HepG2 (cell line): ENCODE measurements at regions not wholly inside any gene's neighbourhood (a gene's known extent, or its start where the extent isn't known, plus 50 kb on each side); places are given as distances from the start of the nearest gene placed in this dataset.

Experiments
- ATAC-seq: fragments of 200-7000 bp; cut with Tn5 transposase; 3 replicates; pipeline ENCODE4 v1.9.1; 2020; ENCODE audit warnings: mild to moderate bottlenecking, moderate library complexity
- BruUV-seq: library from RNA; stranded (reverse); fragments of 400-500 nt; replicated peaks from 2 replicates; lab custom pipeline; 2021; lab: Mats Ljungman, UMichigan
- CTCF ChIA-PET: fragments of 300-600 bp; formaldehyde crosslinking; extraction: SDS; loops from one replicate; lab custom pipeline; 2021; ENCODE audit warnings: low total read pairs, inconsistent platforms, low intra/inter-chr PET ratio; lab: Yijun Ruan, JAX
- POLR2A ChIA-PET: fragments of 350-600 bp; sonication (Branson Sonifier 250); formaldehyde crosslinking; loops from one replicate; lab custom pipeline; 2020; ENCODE audit warnings: antibody characterized with exemption, inconsistent platforms; lab: Yijun Ruan, JAX
- DNase-seq: peaks from one replicate; pipeline ENCODE4 v3.0.0-alpha.2; 2015; ENCODE audit warnings: low spot score
- FAIRE-seq: peaks from 3 replicates; lab custom pipeline; 2011; peaks lifted over from hg19 to GRCh38; lab: Jason Lieb, UNC
- H2AFZ ChIP-seq: one replicate; pipeline ENCODE4 v1.6.1; 2011; ENCODE audit warnings: low read length, inconsistent platforms
- H3K27ac ChIP-seq: fragments of 300-600 bp; 3 replicates; pipeline ENCODE4 v1.8.0; 2011; ENCODE audit warnings: mixed run types, mild to moderate bottlenecking, mixed read lengths, low read length, inconsistent platforms; ENCODE audit not compliant: insufficient read depth; ENCODE audit errors: extremely low read length
- H3K27me3 ChIP-seq, 2 experiments: fragments of 200-600 bp in 1 of 2; 2 replicates in 1 of 2; 3 replicates in 1 of 2; pipeline versions ENCODE4 v1.6.0 to v1.8.0; 2011; ENCODE audit warnings: low read length in 2 of 2, mild to moderate bottlenecking in 2 of 2, moderate library complexity in 2 of 2, inconsistent platforms in 1 of 2; ENCODE audit not compliant: insufficient read depth in 2 of 2, control insufficient read depth in 1 of 2
- H3K36me3 ChIP-seq, 2 experiments: fragments of 200-600 bp in 1 of 2; replicated peaks in 1 of 2; 2 replicates in 1 of 2; 3 replicates in 1 of 2; pipeline versions ENCODE4 v1.5.1 to v1.8.0; 2011; ENCODE audit warnings: low read length in 2 of 2, inconsistent platforms in 1 of 2; ENCODE audit not compliant: insufficient read depth in 2 of 2, control insufficient read depth in 1 of 2
- H3K4me1 ChIP-seq: 2 replicates; pipeline ENCODE4 v1.5.1; 2012; ENCODE audit warnings: low read length, inconsistent platforms; ENCODE audit not compliant: insufficient read depth
- H3K4me2 ChIP-seq: 2 replicates; pipeline ENCODE4 v1.6.0; 2011; ENCODE audit warnings: low read depth, low read length, inconsistent platforms
- H3K4me3 ChIP-seq, 3 experiments: fragments of 200-600 bp in 1 of 3; sonication (generic), shearing (Covaris generic) in 1 of 3; replicated peaks in 1 of 3; 2 replicates each; pipeline ENCODE4 v1.5.1; 2011 to 2016; ENCODE audit warnings: low read length in 3 of 3, inconsistent platforms in 2 of 3, low read depth in 2 of 3, mild to moderate bottlenecking in 2 of 3, control low read depth in 1 of 3, mixed read lengths in 1 of 3; ENCODE audit not compliant: insufficient read depth in 1 of 3
- H3K79me2 ChIP-seq: one replicate; pipeline ENCODE4 v1.6.1; 2011; ENCODE audit warnings: low read length, inconsistent platforms; ENCODE audit not compliant: insufficient read depth
- H3K9ac ChIP-seq: 2 replicates; pipeline ENCODE4 v1.6.0; 2011; ENCODE audit warnings: mild to moderate bottlenecking, low read depth, low read length, inconsistent platforms; ENCODE audit not compliant: insufficient read depth
- H3K9me3 ChIP-seq: 2 replicates; pipeline ENCODE4 v1.5.1; 2012; ENCODE audit warnings: mild to moderate bottlenecking, low read length
- H4K20me1 ChIP-seq: 2 replicates; pipeline ENCODE4 v1.6.0; 2011; ENCODE audit warnings: inconsistent platforms, mild to moderate bottlenecking, low read length, moderate library complexity; ENCODE audit not compliant: insufficient read depth
- HOXA5 ChIP-seq: sonication (generic); formaldehyde crosslinking; IDR thresholded peaks from 2 replicates; pipeline ENCODE4 v1.4.0; 2020; ENCODE audit warnings: missing genetic modification reagents
- MTERF4 ChIP-seq: sonication (generic); formaldehyde crosslinking; IDR thresholded peaks from 2 replicates; pipeline ENCODE4 v1.8.0; 2023; ENCODE audit warnings: mild to moderate bottlenecking, missing genetic modification reagents
- PAX8 ChIP-seq: sonication (generic); formaldehyde crosslinking; IDR thresholded peaks from 2 replicates; pipeline ENCODE4 v1.8.0; 2022; ENCODE audit warnings: mild to moderate bottlenecking, missing genetic modification reagents, borderline replicate concordance
- PHF20 ChIP-seq: sonication (generic); formaldehyde crosslinking; IDR thresholded peaks from 2 replicates; pipeline ENCODE4 v1.5.0; 2020; ENCODE audit warnings: mild to moderate bottlenecking, missing genetic modification reagents
- TEF ChIP-seq: sonication (generic); formaldehyde crosslinking; IDR thresholded peaks from 2 replicates; pipeline ENCODE4 v1.5.0; 2020; ENCODE audit warnings: missing genetic modification reagents
- TRIM22 ChIP-seq: fragments of 450-650 bp; IDR thresholded peaks from 2 replicates; pipeline ENCODE4 v1.6.1; 2017
- U2AF2 ChIP-seq: fragments of 200-400 bp; formaldehyde crosslinking; IDR thresholded peaks from 2 replicates; pipeline ENCODE4 v1.6.1; 2017; ENCODE audit warnings: low read depth, mild to moderate bottlenecking, low read length
- ZGPAT ChIP-seq: IDR thresholded peaks from 2 replicates; pipeline ENCODE4 v1.6.1; 2016; ENCODE audit warnings: mild to moderate bottlenecking
- ZNF225 ChIP-seq: sonication (generic); formaldehyde crosslinking; IDR thresholded peaks from 2 replicates; pipeline ENCODE4 v1.4.0; 2020; ENCODE audit warnings: mild to moderate bottlenecking, missing genetic modification reagents
- ZNF235 ChIP-seq: sonication (generic); formaldehyde crosslinking; IDR thresholded peaks from 2 replicates; pipeline ENCODE4 v1.8.1; 2023; ENCODE audit warnings: mild to moderate bottlenecking, missing genetic modification reagents, borderline replicate concordance
- ZNF468 ChIP-seq: sonication (generic); formaldehyde crosslinking; IDR thresholded peaks from 2 replicates; pipeline ENCODE4 v1.8.0; 2022; ENCODE audit warnings: mild to moderate bottlenecking, moderate library complexity, missing genetic modification reagents
- WGBS: methylation state at CpG from one replicate; pipeline ENCODE4 v1.1.6; 2017; ENCODE audit warnings: low lambda C conversion rate; 5-methylcytosine and 5-hydroxymethylcytosine counted together
- in situ Hi-C: cut with HindIII; loops from 2 replicates; pipeline ENCODE4 v1.10.0; 2017; ENCODE audit warnings: low pct_unique_long_range_greater_than_20kb; ENCODE audit not compliant: extremely low pct_ligation_motif_present
- intact Hi-C: fragments of 100-400 bp; cut with micrococcal nuclease; formaldehyde crosslinking; loops from one replicate; pipeline ENCODE4 v1.10.0; 2022; ENCODE audit not compliant: unreplicated experiment
- TF ChIP-seq, protein P1 (sequence below): sonication (generic); formaldehyde crosslinking; IDR thresholded peaks from 2 replicates; pipeline ENCODE4 v1.4.0; 2020; ENCODE audit warnings: missing genetic modification reagents; ENCODE audit errors: not compliant biosample characterization
- TF ChIP-seq, protein P2 (sequence below): sonication (generic); formaldehyde crosslinking; IDR thresholded peaks from 2 replicates; pipeline ENCODE4 v1.8.0; 2022; ENCODE audit warnings: low read depth, missing genetic modification reagents
- TF ChIP-seq, protein P3 (sequence below): sonication (generic); formaldehyde crosslinking; IDR thresholded peaks from 2 replicates; pipeline ENCODE4 v1.8.1; 2022; ENCODE audit warnings: low read depth, mild to moderate bottlenecking, missing genetic modification reagents

DNA sequence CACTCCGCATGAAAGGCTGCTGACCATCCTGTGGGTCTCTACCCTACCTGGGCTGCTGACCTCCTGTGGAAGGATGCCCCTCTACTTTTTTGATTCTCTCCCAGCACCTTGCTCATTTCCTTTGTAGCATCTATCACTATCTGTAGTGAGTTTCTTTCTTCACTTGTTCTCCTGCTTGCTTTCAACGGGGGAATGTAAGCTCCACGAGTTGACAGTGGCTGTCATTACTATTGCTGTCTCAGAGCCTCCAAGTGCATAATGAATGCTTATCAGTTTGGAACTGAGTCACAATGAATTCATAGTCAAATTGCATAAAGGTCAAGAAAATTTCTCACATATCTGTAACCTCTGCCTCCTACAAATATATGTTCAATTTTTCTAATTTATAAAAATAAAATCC is 477.7 kb downstream of the PLCL1 start (continued):
- TF ChIP-seq ZNF235 (CRISPR knock-in tag) = no peak
- TF ChIP-seq MTERF4 (CRISPR knock-in tag) = no peak
- no peak for TF ChIP-seq HOXA5

- FAIRE-seq = no peak
- in situ Hi-C loops (no loop called here), intact Hi-C loops (no loop called here)
- ATAC-seq = no peak
- Histone ChIP-seq H2AFZ (no peak overlapping the region), H3K9me3 (no peaks in the 10 kb centered on the region), H3K79me2 (no peaks in the 10 kb centered on the region), H3K4me1 (no peaks in the 10 kb centered on the region), H3K36me3 (no peaks in the 10 kb centered on the region), H3K27me3 (no peaks in the 10 kb centered on the region), H3K27ac (no peak overlapping the region), H4K20me1 (no peaks in the 10 kb centered on the region), H3K9ac (no peak overlapping the region), H3K4me2 (no peak overlapping the region), H3K4me3 (no peak overlapping the region)
- TF ChIP-seq, protein P1, sequence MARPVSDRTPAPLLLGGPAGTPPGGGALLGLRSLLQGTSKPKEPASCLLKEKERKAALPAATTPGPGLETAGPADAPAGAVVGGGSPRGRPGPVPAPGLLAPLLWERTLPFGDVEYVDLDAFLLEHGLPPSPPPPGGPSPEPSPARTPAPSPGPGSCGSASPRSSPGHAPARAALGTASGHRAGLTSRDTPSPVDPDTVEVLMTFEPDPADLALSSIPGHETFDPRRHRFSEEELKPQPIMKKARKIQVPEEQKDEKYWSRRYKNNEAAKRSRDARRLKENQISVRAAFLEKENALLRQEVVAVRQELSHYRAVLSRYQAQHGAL (CRISPR knock-in tag) = no peak
- TF ChIP-seq, protein P2, sequence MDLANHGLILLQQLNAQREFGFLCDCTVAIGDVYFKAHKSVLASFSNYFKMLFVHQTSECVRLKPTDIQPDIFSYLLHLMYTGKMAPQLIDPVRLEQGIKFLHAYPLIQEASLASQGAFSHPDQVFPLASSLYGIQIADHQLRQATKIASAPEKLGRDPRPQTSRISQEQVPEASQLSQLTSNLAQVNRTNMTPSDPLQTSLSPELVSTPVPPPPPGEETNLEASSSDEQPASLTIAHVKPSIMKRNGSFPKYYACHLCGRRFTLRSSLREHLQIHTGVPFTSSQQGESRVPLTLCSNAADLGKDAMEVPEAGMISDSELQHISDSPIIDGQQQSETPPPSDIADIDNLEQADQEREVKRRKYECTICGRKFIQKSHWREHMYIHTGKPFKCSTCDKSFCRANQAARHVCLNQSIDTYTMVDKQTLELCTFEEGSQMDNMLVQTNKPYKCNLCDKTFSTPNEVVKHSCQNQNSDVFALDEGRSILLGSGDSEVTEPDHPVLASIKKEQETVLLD = no peak
- TF ChIP-seq ZNF225 (CRISPR knock-in tag) (no peak), PAX8 (CRISPR knock-in tag) (no peak), U2AF2 (no peak), ZNF468 (no peak), TRIM22 (no peak), ZGPAT (CRISPR knock-in tag) (no peak), TEF (CRISPR knock-in tag) (no peak), PHF20 (CRISPR knock-in tag) (no peak)
- TF ChIP-seq, protein P3, sequence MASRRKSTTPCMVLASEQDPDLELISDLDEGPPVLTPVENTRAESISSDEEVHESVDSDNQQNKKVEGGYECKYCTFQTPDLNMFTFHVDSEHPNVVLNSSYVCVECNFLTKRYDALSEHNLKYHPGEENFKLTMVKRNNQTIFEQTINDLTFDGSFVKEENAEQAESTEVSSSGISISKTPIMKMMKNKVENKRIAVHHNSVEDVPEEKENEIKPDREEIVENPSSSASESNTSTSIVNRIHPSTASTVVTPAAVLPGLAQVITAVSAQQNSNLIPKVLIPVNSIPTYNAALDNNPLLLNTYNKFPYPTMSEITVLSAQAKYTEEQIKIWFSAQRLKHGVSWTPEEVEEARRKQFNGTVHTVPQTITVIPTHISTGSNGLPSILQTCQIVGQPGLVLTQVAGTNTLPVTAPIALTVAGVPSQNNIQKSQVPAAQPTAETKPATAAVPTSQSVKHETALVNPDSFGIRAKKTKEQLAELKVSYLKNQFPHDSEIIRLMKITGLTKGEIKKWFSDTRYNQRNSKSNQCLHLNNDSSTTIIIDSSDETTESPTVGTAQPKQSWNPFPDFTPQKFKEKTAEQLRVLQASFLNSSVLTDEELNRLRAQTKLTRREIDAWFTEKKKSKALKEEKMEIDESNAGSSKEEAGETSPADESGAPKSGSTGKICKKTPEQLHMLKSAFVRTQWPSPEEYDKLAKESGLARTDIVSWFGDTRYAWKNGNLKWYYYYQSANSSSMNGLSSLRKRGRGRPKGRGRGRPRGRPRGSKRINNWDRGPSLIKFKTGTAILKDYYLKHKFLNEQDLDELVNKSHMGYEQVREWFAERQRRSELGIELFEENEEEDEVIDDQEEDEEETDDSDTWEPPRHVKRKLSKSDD (CRISPR knock-in tag) = no peak
- DNase-seq = no peak
- no TSS peak for BruUV-seq
- ChIA-PET CTCF (no interaction called here), POLR2A (no interaction called here)
- WGBS = 3% methylated on average over 2 of the region's 2 CpGs
These were observed 475.8 kb downstream of the PLCL1 start for GRCh38 chr2:198280145-198280544.
